Astrocyte (in vitro differentiated cells and primary cell): ENCODE measurements at regions not wholly inside any gene's neighbourhood (a gene's known extent, or its start where the extent isn't known, plus 50 kb on each side); places are given as distances from the start of the nearest gene placed in this dataset.

Experiments used
- CTCF ChIP-seq: IDR thresholded peaks from 2 replicates; pipeline ENCODE4 v1.5.1; 2011; ENCODE audit warnings: low read depth, mild to moderate bottlenecking, inconsistent platforms, low read length, moderate library complexity; ENCODE audit not compliant: insufficient read depth
- EZH2 ChIP-seq: IDR thresholded peaks from 2 replicates; pipeline ENCODE4 v1.6.1; 2012; ENCODE audit warnings: mild to moderate bottlenecking, low read length, inconsistent platforms; ENCODE audit not compliant: insufficient read depth

- no peak for TF ChIP-seq CTCF
- TF ChIP-seq EZH2: no peak
These were observed 70.1 kb upstream of the TCERG1L start for GRCh38 chr10:131381576-131381975.
